ENCODE measurements at regions not wholly inside any gene's neighbourhood (a gene's known extent, or its start where the extent isn't known, plus 50 kb on each side); places are given as distances from the start of the nearest gene placed in this dataset.

DNA sequence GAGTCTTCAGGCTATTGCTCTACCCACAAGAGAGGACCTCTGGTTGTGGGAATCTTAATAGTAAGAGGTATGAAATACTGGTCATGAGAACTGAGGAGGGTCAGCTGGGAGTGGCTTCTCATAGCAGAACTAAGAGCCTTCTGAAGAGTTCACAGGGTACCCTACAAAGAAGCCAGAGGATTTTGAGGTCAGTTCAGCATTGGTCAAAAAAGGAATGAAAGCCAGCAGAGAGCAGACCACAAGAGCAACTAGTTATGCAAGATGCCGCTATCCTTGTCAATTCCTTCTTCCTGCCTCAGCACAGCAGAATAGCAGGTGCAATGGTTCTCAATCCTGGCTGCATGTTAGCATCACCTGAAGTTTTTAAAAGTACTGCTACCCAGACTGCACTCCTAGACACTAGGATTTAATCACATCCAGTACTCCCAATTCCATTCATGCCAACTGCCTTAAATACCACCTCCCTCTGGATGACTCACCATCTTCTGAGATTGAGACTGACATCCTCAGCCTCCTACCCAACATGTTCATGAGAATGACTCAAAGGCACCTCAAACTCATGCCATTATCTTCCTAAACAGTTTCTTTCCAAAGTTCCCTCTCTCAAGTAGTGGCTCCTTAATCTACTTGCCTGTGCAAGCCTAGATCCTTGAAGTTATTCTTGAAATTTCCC is 81.0 kb upstream of the RBMS1 start:
- TF ChIP-seq, protein P1, sequence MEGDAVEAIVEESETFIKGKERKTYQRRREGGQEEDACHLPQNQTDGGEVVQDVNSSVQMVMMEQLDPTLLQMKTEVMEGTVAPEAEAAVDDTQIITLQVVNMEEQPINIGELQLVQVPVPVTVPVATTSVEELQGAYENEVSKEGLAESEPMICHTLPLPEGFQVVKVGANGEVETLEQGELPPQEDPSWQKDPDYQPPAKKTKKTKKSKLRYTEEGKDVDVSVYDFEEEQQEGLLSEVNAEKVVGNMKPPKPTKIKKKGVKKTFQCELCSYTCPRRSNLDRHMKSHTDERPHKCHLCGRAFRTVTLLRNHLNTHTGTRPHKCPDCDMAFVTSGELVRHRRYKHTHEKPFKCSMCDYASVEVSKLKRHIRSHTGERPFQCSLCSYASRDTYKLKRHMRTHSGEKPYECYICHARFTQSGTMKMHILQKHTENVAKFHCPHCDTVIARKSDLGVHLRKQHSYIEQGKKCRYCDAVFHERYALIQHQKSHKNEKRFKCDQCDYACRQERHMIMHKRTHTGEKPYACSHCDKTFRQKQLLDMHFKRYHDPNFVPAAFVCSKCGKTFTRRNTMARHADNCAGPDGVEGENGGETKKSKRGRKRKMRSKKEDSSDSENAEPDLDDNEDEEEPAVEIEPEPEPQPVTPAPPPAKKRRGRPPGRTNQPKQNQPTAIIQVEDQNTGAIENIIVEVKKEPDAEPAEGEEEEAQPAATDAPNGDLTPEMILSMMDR (IDR thresholded peaks at IDR 0.05) = no peak
- TF ChIP-seq POLR2A (IDR thresholded peaks at IDR 0.05) (no peak), POLR2AphosphoS5 (IDR thresholded peaks at IDR 0.05) (no peak)

Data from breast epithelium (tissue), 3 donors.